Mesendoderm (in vitro differentiated cells): ENCODE measurements at regions not wholly inside any gene's neighbourhood (a gene's known extent, or its start where the extent isn't known, plus 50 kb on each side); places are given as distances from the start of the nearest gene placed in this dataset.

Source experiments
- DNase-seq: peaks from one replicate; pipeline ENCODE4 v3.0.0; 2013
- H2AK5ac ChIP-seq: 2 replicates; pipeline ENCODE4 v1.6.1; 2013; ENCODE audit warnings: low read length, inconsistent platforms
- H2BK120ac ChIP-seq: 2 replicates; pipeline ENCODE4 v1.6.1; 2013; ENCODE audit warnings: low read depth, mild to moderate bottlenecking, low read length, moderate library complexity, mixed read lengths
- H2BK15ac ChIP-seq: replicated peaks from 2 replicates; pipeline ENCODE4 v1.6.1; 2013; ENCODE audit warnings: low read depth, mild to moderate bottlenecking, moderate library complexity
- H2BK5ac ChIP-seq: 2 replicates; pipeline ENCODE4 v1.6.1; 2013; ENCODE audit warnings: low read length, inconsistent platforms
- H3K18ac ChIP-seq: 2 replicates; pipeline ENCODE4 v1.6.1; 2013; ENCODE audit warnings: mild to moderate bottlenecking, low read length, mixed read lengths
- H3K23ac ChIP-seq: one replicate; pipeline ENCODE4 v1.6.1; 2013; ENCODE audit warnings: low read length
- H3K27ac ChIP-seq: 2 replicates; pipeline ENCODE4 v1.5.1; 2013; ENCODE audit warnings: low read depth, mild to moderate bottlenecking, inconsistent platforms, low read length, moderate library complexity
- H3K27me3 ChIP-seq: 2 replicates; pipeline ENCODE4 v1.6.1; 2013; ENCODE audit warnings: low read length, control low read depth, mild to moderate bottlenecking, inconsistent platforms; ENCODE audit not compliant: insufficient read depth, poor library complexity
- H3K36me3 ChIP-seq: 2 replicates; pipeline ENCODE4 v1.6.1; 2013; ENCODE audit warnings: low read length, inconsistent platforms; ENCODE audit not compliant: control insufficient read depth, insufficient read depth
- H3K4ac ChIP-seq: one replicate; pipeline ENCODE4 v1.6.1; 2013; ENCODE audit warnings: low read depth, mild to moderate bottlenecking, low read length, moderate library complexity
- H3K4me1 ChIP-seq: 2 replicates; pipeline ENCODE4 v1.6.1; 2013; ENCODE audit warnings: low read depth, low read length, inconsistent platforms; ENCODE audit not compliant: control insufficient read depth
- H3K4me2 ChIP-seq: 2 replicates; pipeline ENCODE4 v1.6.1; 2013; ENCODE audit warnings: low read length
- H3K4me3 ChIP-seq: 2 replicates; pipeline ENCODE4 v1.5.1; 2013; ENCODE audit warnings: mild to moderate bottlenecking, low read length
- H3K56ac ChIP-seq: one replicate; pipeline ENCODE4 v1.6.1; 2013; ENCODE audit warnings: low read length
- H3K79me1 ChIP-seq: 2 replicates; pipeline ENCODE4 v1.6.1; 2013; ENCODE audit warnings: low read length, inconsistent platforms
- H3K79me2 ChIP-seq: 2 replicates; pipeline ENCODE4 v1.6.1; 2013; ENCODE audit warnings: mild to moderate bottlenecking, low read length; ENCODE audit not compliant: control insufficient read depth, insufficient read depth
- H3K9ac ChIP-seq: 2 replicates; pipeline ENCODE4 v1.6.1; 2013; ENCODE audit warnings: low read length, inconsistent platforms
- H4K5ac ChIP-seq: one replicate; pipeline ENCODE4 v1.6.1; 2013; ENCODE audit warnings: low read length
- H4K8ac ChIP-seq: one replicate; pipeline ENCODE4 v1.6.1; 2013; ENCODE audit warnings: low read depth, mild to moderate bottlenecking, control low read depth, low read length, moderate library complexity
- WGBS: extraction: QIAGEN DNeasy Blood & Tissue Kit; methylation state at CpG from one replicate; pipeline ENCODE4 v1.1.7; 2013; ENCODE audit warnings: low lambda C conversion rate, missing lambda C conversion rate; ENCODE audit not compliant: insufficient coverage; ENCODE audit errors: extremely low coverage; 5-methylcytosine and 5-hydroxymethylcytosine counted together

- WGBS: no CpG with 5 or more reads among the region's 6 CpGs
- H3K18ac ChIP-seq: peak overlapping the region; percentile 30
- no peaks in the 10 kb centered on the region for H3K79me1 ChIP-seq
- H2AK5ac ChIP-seq: no peak overlapping the region
- no peaks in the 10 kb centered on the region for H3K4me1 ChIP-seq
- H4K5ac ChIP-seq: no peak overlapping the region
- no peak overlapping the region for H3K4me2 ChIP-seq
- H3K27me3 ChIP-seq: no peaks in the 10 kb centered on the region
- no peak overlapping the region for H3K9ac ChIP-seq
- H2BK120ac ChIP-seq: no peak overlapping the region
- no peak overlapping the region for H2BK15ac ChIP-seq
- H2BK5ac ChIP-seq: no peak overlapping the region
- no peak overlapping the region for H3K56ac ChIP-seq
- no peak for DNase-seq
- H3K27ac ChIP-seq: no peak overlapping the region
- H3K36me3 ChIP-seq: no peaks in the 10 kb centered on the region
- no peaks in the 10 kb centered on the region for H3K79me2 ChIP-seq
- H4K8ac ChIP-seq: no peak overlapping the region
- no peak overlapping the region for H3K23ac ChIP-seq
- no peak overlapping the region for H3K4ac ChIP-seq
- H3K4me3 ChIP-seq: no peak overlapping the region
Observed at GRCh38 chr5:74255692-74256392, 384.7 kb downstream of the ENC1 start.

- Histone ChIP-seq H3K27me3 (no peaks in the 10 kb centered on the region), H3K4ac (no peak overlapping the region), H3K9ac (no peak overlapping the region), H3K18ac (no peak overlapping the region), H3K4me1 (peaks cover 5% of the 10 kb centered on the region), H2BK15ac (no peak overlapping the region), H2AK5ac (no peak overlapping the region), H3K79me1 (no peaks in the 10 kb centered on the region), H2BK120ac (no peak overlapping the region), H4K8ac (no peak overlapping the region), H3K4me2 (no peak overlapping the region), H3K27ac (no peak overlapping the region), H3K79me2 (no peaks in the 10 kb centered on the region), H4K5ac (no peak overlapping the region), H3K56ac (no peak overlapping the region), H3K36me3 (no peaks in the 10 kb centered on the region), H3K4me3 (no peak overlapping the region), H3K23ac (no peak overlapping the region), H2BK5ac (no peak overlapping the region)
- no peak for DNase-seq
- WGBS: no CpG with 5 or more reads among the region's 1 CpG
Observed at GRCh38 chr5:74254257-74254656, 386.3 kb downstream of the ENC1 start.

GRCh38 chr5:74252044-74252443 lies 388.5 kb downstream of the ENC1 start:
- H3K79me1 ChIP-seq: no peaks in the 10 kb centered on the region
- H3K79me2 ChIP-seq: no peaks in the 10 kb centered on the region
- H3K36me3 ChIP-seq: no peaks in the 10 kb centered on the region
- H2AK5ac ChIP-seq: no peak overlapping the region
- no peak overlapping the region for H3K9ac ChIP-seq
- no CpG with 5 or more reads among the region's 2 CpGs for WGBS
- no peak overlapping the region for H3K18ac ChIP-seq
- H4K5ac ChIP-seq: no peak overlapping the region
- H3K23ac ChIP-seq: no peak overlapping the region
- no peak overlapping the region for H3K56ac ChIP-seq
- H2BK5ac ChIP-seq: no peak overlapping the region
- no peaks in the 10 kb centered on the region for H3K27me3 ChIP-seq
- H3K4ac ChIP-seq: no peak overlapping the region
- no peak overlapping the region for H3K4me2 ChIP-seq
- no peak overlapping the region for H2BK120ac ChIP-seq
- DNase-seq: no peak
- no peak overlapping the region for H2BK15ac ChIP-seq
- H3K27ac ChIP-seq: no peak overlapping the region
- no peak overlapping the region for H3K4me3 ChIP-seq
- no peak overlapping the region for H4K8ac ChIP-seq
- H3K4me1 ChIP-seq: peaks cover 5% of the 10 kb centered on the region

- Histone ChIP-seq H2BK5ac (no peak overlapping the region), H3K79me2 (no peaks in the 10 kb centered on the region), H2BK120ac (no peak overlapping the region), H3K27ac (no peak overlapping the region), H3K36me3 (no peaks in the 10 kb centered on the region), H4K5ac (no peak overlapping the region), H3K4ac (no peak overlapping the region), H3K79me1 (no peaks in the 10 kb centered on the region), H3K18ac (no peak overlapping the region), H3K27me3 (no peaks in the 10 kb centered on the region), H2AK5ac (no peak overlapping the region), H4K8ac (no peak overlapping the region), H3K23ac (no peak overlapping the region), H3K9ac (no peak overlapping the region), H3K4me1 (peaks cover 5% of the 10 kb centered on the region), H3K4me2 (no peak overlapping the region), H3K4me3 (no peak overlapping the region), H3K56ac (no peak overlapping the region), H2BK15ac (no peak overlapping the region)
- WGBS: no CpG with 5 or more reads among the region's 9 CpGs
- DNase-seq: peak; percentile 88
Observed at GRCh38 chr5:74251141-74252035, 389.1 kb downstream of the ENC1 start.

- peak; percentile 31 for DNase-seq
- Histone ChIP-seq H3K4me1 (peaks cover 5% of the 10 kb centered on the region), H4K8ac (no peak overlapping the region), H3K56ac (no peak overlapping the region), H3K79me2 (no peaks in the 10 kb centered on the region), H3K79me1 (no peaks in the 10 kb centered on the region), H3K27ac (no peak overlapping the region), H3K23ac (no peak overlapping the region), H3K9ac (no peak overlapping the region), H2BK15ac (no peak overlapping the region), H2AK5ac (no peak overlapping the region), H3K27me3 (no peaks in the 10 kb centered on the region), H3K36me3 (no peaks in the 10 kb centered on the region), H3K18ac (no peak overlapping the region), H2BK5ac (no peak overlapping the region), H4K5ac (no peak overlapping the region), H2BK120ac (no peak overlapping the region), H3K4ac (no peak overlapping the region), H3K4me2 (no peak overlapping the region), H3K4me3 (no peak overlapping the region)
- WGBS: 100% methylated on average over 1 of the region's 6 CpGs
Observed at GRCh38 chr5:74250304-74251102, 390.0 kb downstream of the ENC1 start.
